Kidney tubule cell (primary cell): ENCODE measurements at regions not wholly inside any gene's neighbourhood (a gene's known extent, or its start where the extent isn't known, plus 50 kb on each side); places are given as distances from the start of the nearest gene placed in this dataset.

ENCODE experiments used
- DNase-seq: peaks from one replicate; pipeline ENCODE4 v3.0.0-alpha.2; 2018; ENCODE audit warnings: low spot score

- no peak for DNase-seq
Measured at GRCh38 chr2:60603533-60604190, 50.2 kb upstream of the BCL11A start.

- DNase-seq, result no peak
Measured at GRCh38 chr2:60604486-60605064, 51.1 kb upstream of the BCL11A start.

- DNase-seq, result no peak
Measured at GRCh38 chr2:60605866-60606265, 52.4 kb upstream of the BCL11A start.

- DNase-seq, result peak; percentile 15
Measured at GRCh38 chr2:60608679-60609078, 55.2 kb upstream of the BCL11A start.

GRCh38 chr2:60612033-60612432 is 58.6 kb upstream of the BCL11A start:
- no peak for DNase-seq

- no peak for DNase-seq
Measured at GRCh38 chr2:60614319-60614718, 60.9 kb upstream of the BCL11A start.

GRCh38 chr2:60621688-60622429 is 68.4 kb upstream of the BCL11A start:
- no peak for DNase-seq

GRCh38 chr2:60623040-60623439 is 69.6 kb upstream of the BCL11A start:
- DNase-seq, result no peak

GRCh38 chr2:60627412-60627811 is 74.0 kb upstream of the BCL11A start:
- no peak for DNase-seq

GRCh38 chr2:60628026-60628425 is 74.6 kb upstream of the BCL11A start:
- DNase-seq, result no peak

GRCh38 chr2:60628615-60629304 is 75.3 kb upstream of the BCL11A start:
- DNase-seq, result no peak

- no peak for DNase-seq
Measured at GRCh38 chr2:60629305-60629662, 75.8 kb upstream of the BCL11A start.

- peak; percentile 38 for DNase-seq
Measured at GRCh38 chr2:60629801-60630385, 76.4 kb upstream of the BCL11A start.

GRCh38 chr2:60633615-60634014 is 80.2 kb upstream of the BCL11A start:
- no peak for DNase-seq

- peak; percentile 26 for DNase-seq
Measured at GRCh38 chr2:60634438-60634837, 81.0 kb upstream of the BCL11A start.

- peak; percentile 43 for DNase-seq
Measured at GRCh38 chr2:60641811-60642788, 88.6 kb upstream of the BCL11A start.

- no peak for DNase-seq
Measured at GRCh38 chr2:60643747-60644146, 90.3 kb upstream of the BCL11A start.

- no peak for DNase-seq
Measured at GRCh38 chr2:60644951-60645350, 91.5 kb upstream of the BCL11A start.

- no peak for DNase-seq
Measured at GRCh38 chr2:60648191-60648590, 94.7 kb upstream of the BCL11A start.

GRCh38 chr2:60649721-60650120 is 96.3 kb upstream of the BCL11A start:
- no peak for DNase-seq

GRCh38 chr2:60652832-60653340 is 99.4 kb upstream of the BCL11A start:
- DNase-seq, result no peak
